ENCODE measurements at regions not wholly inside any gene's neighbourhood (a gene's known extent, or its start where the extent isn't known, plus 50 kb on each side); places are given as distances from the start of the nearest gene placed in this dataset.

DNA sequence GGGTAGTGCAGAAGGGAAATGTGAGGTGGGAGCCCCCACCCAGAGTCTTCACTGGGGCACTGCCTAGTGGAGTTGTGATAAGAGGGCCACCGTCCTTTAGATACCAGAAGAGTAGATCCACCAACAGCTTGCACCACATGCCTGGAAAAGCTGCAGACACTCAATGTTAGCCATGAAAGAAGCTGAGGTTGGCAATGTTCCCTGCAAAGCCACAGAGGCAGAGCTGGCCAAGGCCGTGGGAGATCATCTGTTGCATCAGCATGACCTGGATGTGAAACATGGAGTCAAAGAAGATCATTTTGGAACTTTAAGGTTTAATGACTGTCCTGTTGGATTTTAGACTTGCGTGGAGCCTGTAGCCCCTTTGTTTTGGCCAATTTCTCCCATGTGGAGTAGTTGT is 468.4 kb upstream of the FOXG1 start:
- no peak for TF ChIP-seq CTCF (IDR thresholded peaks at IDR 0.05)

- TF ChIP-seq CTCF (IDR thresholded peaks at IDR 0.05): no peak
These were observed 467.4 kb upstream of the FOXG1 start for GRCh38 chr14:28299227-28299626.

- no peak for TF ChIP-seq CTCF (IDR thresholded peaks at IDR 0.05)
These were observed 466.2 kb upstream of the FOXG1 start for GRCh38 chr14:28300356-28300755.

DNA sequence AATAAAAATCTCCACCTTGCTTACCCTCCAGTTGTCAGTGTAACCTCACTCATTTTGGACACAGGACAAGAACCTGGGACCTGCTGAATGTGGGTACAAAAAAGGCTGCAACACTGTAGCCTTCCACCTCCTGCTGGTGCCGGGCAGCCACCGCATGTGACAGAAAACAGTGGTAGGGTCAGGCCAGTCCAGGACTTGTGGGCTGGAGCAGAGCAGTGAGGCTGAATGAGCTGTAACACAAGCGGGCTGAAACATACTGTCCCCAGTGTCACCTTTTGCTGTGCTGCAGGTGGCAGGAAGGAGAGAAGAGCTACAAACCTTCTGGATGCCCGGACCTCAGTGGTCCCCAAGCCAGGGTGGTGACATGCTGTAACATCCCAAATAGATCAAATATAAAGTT is 465.4 kb upstream of the FOXG1 start:
- no peak for TF ChIP-seq CTCF (IDR thresholded peaks at IDR 0.05)

DNA sequence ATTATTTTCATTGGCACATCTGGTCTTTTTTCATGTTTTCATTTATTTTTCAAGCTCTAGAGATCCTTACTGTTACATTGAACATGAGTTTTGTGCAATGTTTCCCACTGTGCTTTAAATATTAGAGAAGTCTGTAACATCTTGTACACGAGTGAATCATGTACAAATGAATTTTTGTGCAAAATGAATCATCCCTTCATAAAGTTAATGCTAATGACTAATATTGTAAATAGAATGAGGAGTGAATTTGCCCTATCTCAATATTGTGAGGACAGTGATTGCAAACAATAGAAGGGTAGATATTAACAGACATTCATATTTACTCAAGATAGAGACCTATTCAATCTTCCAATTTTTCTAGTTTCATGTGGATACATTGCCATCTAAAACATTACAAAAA is 463.3 kb upstream of the FOXG1 start:
- TF ChIP-seq CTCF (IDR thresholded peaks at IDR 0.05): no peak

DNA sequence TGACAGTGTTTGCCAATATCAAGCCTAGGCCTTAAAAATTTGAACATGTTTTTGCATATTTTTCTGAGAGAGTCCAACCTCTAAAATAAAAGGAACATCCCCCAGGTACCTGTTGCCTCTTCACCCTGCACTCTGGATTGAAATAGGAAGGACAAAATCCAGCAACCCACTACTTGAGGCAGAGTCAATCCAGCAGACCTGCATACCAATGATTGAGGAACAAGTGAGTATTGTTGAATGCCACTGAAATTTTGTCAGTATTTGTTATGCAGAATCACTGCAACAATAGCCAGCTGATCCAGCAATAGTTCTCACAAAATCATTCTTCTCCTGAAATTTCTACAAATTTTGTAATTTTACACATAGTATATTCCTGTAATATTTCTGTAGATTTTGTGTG is 460.6 kb upstream of the FOXG1 start:
- no peak for TF ChIP-seq CTCF (IDR thresholded peaks at IDR 0.05)

GRCh38 chr14:28307506-28307905 is 459.1 kb upstream of the FOXG1 start:
- TF ChIP-seq CTCF (IDR thresholded peaks at IDR 0.05): no peak

DNA sequence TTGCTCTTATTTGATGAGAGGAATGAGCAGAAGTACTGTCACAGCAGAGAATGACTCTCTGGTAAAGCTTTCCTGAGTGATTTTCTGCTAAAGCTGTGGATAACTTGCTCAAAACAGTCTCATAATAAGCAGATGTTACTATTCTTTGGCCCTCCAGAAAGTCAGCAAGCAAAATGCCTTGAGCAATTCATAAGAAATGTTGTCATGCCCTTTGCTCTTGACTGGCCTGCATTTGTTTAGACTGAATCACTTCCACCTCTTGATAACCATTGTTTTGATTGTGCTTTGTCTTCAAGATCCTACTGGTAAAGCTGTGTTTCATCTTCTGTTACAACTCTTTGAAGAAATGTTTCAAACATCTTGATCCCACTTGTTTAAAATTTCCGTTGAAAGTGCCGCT is 457.9 kb upstream of the FOXG1 start:
- TF ChIP-seq CTCF (IDR thresholded peaks at IDR 0.05): no peak

Measured in LNCAP (cell line).